HG02678 (cell line): ENCODE measurements at regions not wholly inside any gene's neighbourhood (a gene's known extent, or its start where the extent isn't known, plus 50 kb on each side); places are given as distances from the start of the nearest gene placed in this dataset.
"Not testable (repeated sequence)": the region's sequence is repeated elsewhere in the genome, so short reads cannot be mapped to it uniquely, and the experiment has no call there.

Experiments
- ATAC-seq: cut with Tn5 transposase; IDR thresholded peaks from one replicate; pipeline ENCODE4 v1.9.1; 2021; ENCODE audit warnings: mild to moderate bottlenecking, moderate library complexity; ENCODE audit not compliant: unreplicated experiment

GRCh38 chr13:44147648-44148047, 226.0 kb upstream of the SERP2 start:
- no peak for ATAC-seq

- ATAC-seq, result no peak
Measured at GRCh38 chr13:44148159-44148914, 225.3 kb upstream of the SERP2 start.

- not testable (repeated sequence) for ATAC-seq
Measured at GRCh38 chr13:44149231-44149630, 224.4 kb upstream of the SERP2 start.

- ATAC-seq, result no peak
Measured at GRCh38 chr13:44149821-44150220, 223.8 kb upstream of the SERP2 start.

GRCh38 chr13:44151474-44151873, 222.2 kb upstream of the SERP2 start:
- ATAC-seq, result no peak

GRCh38 chr13:44153496-44153895, 220.1 kb upstream of the SERP2 start:
- ATAC-seq, result no peak

GRCh38 chr13:44155422-44156293, 218.0 kb upstream of the SERP2 start:
- no peak for ATAC-seq

GRCh38 chr13:44156294-44156658, 217.3 kb upstream of the SERP2 start:
- no peak for ATAC-seq

GRCh38 chr13:44157606-44158005, 216.0 kb upstream of the SERP2 start:
- no peak for ATAC-seq

- no peak for ATAC-seq
Measured at GRCh38 chr13:44158098-44158521, 215.5 kb upstream of the SERP2 start.

GRCh38 chr13:44158881-44159632, 214.6 kb upstream of the SERP2 start:
- no peak for ATAC-seq

GRCh38 chr13:44159633-44160279, 213.9 kb upstream of the SERP2 start:
- no peak for ATAC-seq

GRCh38 chr13:44160591-44161191, 212.9 kb upstream of the SERP2 start:
- no peak for ATAC-seq

GRCh38 chr13:44163108-44163507, 210.5 kb upstream of the SERP2 start:
- no peak for ATAC-seq

GRCh38 chr13:44165221-44165888, 208.3 kb upstream of the SERP2 start:
- no peak for ATAC-seq

GRCh38 chr13:44165889-44166496, 207.6 kb upstream of the SERP2 start:
- ATAC-seq, result no peak

GRCh38 chr13:44169018-44169911, 204.4 kb upstream of the SERP2 start:
- no peak for ATAC-seq

GRCh38 chr13:44170731-44171130, 202.9 kb upstream of the SERP2 start:
- ATAC-seq, result no peak

- no peak for ATAC-seq
Measured at GRCh38 chr13:44171156-44171555, 202.5 kb upstream of the SERP2 start.
